PFSK-1 (cell line): ENCODE measurements at regions not wholly inside any gene's neighbourhood (a gene's known extent, or its start where the extent isn't known, plus 50 kb on each side); places are given as distances from the start of the nearest gene placed in this dataset.

Source experiments
- FOXP2 ChIP-seq: optimal IDR thresholded peaks from 2 replicates; pipeline ENCODE3; 2011; ENCODE audit warnings: borderline replicate concordance, control low read depth, inconsistent platforms; ENCODE audit not compliant: insufficient read depth; ENCODE audit errors: extremely low read length, extremely low read depth
- POLR2AphosphoS5 ChIP-seq: IDR thresholded peaks from 2 replicates; pipeline ENCODE4 v1.6.1; 2012; ENCODE audit warnings: low read depth, mild to moderate bottlenecking, control low read depth, low read length, moderate library complexity
- SIN3A ChIP-seq: IDR thresholded peaks from 2 replicates; pipeline ENCODE4 v1.6.1; 2012; ENCODE audit warnings: mild to moderate bottlenecking, low read length, moderate library complexity, borderline replicate concordance; ENCODE audit not compliant: insufficient read depth
- TAF1 ChIP-seq: IDR thresholded peaks from 2 replicates; pipeline ENCODE4 v1.6.1; 2012; ENCODE audit warnings: low read length, control low read depth, borderline replicate concordance; ENCODE audit not compliant: insufficient read depth
- TF ChIP-seq, protein P1 (sequence below), 2 experiments: IDR thresholded peaks; 2 replicates each; pipeline versions ENCODE4 v1.6.1 to v1.8.0; 2011 to 2012; ENCODE audit warnings: low read depth in 2 of 2, low read length in 2 of 2, control low read depth in 1 of 2, inconsistent platforms in 1 of 2, mild to moderate bottlenecking in 1 of 2, moderate library complexity in 1 of 2; ENCODE audit not compliant: insufficient read depth in 1 of 2

DNA sequence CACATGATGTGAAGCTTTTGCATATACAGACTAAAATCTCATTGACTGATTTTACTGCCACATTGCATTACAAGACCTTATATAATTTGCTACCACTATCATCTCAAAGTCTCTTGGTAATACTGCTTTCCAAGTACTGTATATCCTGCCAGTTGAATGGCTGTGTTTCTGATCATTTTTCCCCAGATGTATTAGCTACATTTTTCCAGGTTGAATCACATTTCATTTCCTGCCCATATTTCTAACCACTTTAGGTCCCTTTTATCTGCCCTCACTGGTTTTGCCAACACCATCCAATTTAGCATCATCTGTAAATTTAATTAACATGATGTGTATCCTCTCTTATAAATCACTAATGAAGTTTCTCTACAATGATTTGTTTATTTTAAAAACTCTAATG, 365.7 kb upstream of the PMFBP1 start:
- TF ChIP-seq TAF1 (no peak), POLR2AphosphoS5 (no peak), SIN3A (no peak), FOXP2 (no peak)
- TF ChIP-seq, protein P1, sequence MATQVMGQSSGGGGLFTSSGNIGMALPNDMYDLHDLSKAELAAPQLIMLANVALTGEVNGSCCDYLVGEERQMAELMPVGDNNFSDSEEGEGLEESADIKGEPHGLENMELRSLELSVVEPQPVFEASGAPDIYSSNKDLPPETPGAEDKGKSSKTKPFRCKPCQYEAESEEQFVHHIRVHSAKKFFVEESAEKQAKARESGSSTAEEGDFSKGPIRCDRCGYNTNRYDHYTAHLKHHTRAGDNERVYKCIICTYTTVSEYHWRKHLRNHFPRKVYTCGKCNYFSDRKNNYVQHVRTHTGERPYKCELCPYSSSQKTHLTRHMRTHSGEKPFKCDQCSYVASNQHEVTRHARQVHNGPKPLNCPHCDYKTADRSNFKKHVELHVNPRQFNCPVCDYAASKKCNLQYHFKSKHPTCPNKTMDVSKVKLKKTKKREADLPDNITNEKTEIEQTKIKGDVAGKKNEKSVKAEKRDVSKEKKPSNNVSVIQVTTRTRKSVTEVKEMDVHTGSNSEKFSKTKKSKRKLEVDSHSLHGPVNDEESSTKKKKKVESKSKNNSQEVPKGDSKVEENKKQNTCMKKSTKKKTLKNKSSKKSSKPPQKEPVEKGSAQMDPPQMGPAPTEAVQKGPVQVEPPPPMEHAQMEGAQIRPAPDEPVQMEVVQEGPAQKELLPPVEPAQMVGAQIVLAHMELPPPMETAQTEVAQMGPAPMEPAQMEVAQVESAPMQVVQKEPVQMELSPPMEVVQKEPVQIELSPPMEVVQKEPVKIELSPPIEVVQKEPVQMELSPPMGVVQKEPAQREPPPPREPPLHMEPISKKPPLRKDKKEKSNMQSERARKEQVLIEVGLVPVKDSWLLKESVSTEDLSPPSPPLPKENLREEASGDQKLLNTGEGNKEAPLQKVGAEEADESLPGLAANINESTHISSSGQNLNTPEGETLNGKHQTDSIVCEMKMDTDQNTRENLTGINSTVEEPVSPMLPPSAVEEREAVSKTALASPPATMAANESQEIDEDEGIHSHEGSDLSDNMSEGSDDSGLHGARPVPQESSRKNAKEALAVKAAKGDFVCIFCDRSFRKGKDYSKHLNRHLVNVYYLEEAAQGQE (IDR thresholded peaks at IDR 0.05; ENCODE audit: insufficient read depth in 1 of 2, low read depth in 2 of 2, low read length in 2 of 2) = no peak
